ENCODE measurements at regions not wholly inside any gene's neighbourhood (a gene's known extent, or its start where the extent isn't known, plus 50 kb on each side); places are given as distances from the start of the nearest gene placed in this dataset.

DNA sequence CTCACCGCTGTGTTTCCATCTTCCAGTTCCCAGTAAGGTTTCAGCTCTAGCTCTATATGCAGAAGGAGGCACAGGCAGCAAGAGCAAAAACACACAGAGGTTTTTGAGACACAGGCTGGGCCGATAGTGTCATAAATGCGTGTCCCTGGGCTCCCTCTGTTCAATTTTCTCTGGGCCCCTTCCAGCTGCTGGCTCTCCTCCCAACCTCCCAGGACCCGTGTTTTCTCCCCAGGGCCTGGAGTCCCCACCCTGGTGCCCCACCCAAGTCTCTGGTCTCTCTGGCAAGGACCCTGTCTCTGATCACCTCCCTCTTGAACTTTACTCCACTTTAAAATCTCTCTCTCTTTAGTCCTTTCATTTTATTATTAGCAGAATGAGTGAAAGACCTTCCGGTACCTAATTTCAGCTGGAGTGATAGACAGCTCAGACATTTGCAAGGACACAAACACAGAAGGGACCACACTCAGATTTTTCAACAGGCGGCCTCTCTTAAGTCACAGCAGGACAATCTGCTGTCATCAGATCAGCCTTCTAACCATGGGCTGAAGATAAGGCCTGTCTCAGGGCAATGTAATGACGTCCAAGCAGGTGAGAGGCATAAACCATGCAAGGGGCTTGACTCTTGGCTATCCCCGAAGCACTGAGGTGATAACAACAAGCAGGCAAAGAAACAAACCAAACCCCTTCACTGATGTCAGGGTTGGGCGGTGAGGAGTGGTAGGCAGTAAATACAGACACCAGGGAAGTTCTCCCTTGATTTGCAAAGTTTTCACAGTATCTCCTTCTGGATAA lies 190.0 kb upstream of the IRS2 start:
- no peak for DNase-seq

GRCh38 chr13:109974354-109974753 lies 188.0 kb upstream of the IRS2 start:
- DNase-seq, result no peak

DNA sequence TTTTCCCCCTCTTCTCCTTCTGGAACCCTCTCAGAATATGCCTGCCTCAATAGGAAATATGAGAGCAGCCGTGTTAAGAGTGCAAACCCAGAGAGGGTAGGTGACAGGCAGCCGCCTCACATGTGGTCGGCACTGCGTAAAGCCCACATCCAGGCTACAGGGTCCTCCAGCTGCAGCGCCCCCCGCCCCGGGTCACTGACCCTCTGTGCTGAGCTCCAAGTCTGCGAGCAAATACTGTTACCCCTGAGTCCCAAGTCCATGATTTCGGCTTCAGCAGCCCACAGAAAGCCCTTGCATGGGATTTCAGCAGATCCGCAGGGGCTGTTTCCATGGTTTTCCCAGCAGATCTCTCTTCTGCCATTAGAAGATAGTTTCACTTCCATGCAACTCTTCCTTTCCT lies 186.9 kb upstream of the IRS2 start:
- no peak for DNase-seq

DNA sequence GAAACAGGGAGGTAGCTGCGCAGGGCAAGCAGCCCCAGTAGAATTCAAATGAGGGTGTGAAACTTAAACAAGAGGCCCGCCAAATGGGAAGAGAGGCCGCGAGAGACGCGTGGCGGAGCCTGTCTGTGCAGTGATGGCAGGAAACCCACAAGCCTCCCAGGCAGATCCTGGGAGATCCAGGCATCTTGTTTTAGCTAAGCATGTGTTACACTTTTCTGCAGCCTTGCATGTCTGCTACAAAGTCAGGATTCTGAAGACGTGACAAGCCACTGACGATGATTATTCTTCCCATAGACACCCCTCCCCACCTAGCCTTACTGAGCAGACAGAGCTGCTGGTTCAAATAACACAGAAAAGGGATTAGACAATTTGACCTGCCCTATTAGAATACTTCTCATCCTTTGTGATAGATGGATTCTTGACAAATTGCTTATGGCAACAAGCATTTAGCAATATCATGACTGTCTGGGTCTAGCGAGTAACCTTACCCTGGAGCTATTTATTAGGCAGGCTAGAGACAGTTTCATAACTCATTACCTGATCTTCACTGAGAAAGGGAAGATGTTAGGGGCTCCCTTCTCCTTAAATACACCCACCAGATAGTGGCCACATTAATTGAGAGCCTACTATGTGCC lies 185.2 kb upstream of the IRS2 start:
- DNase-seq, result no peak

- DNase-seq, result no peak
These were observed 184.6 kb upstream of the IRS2 start for GRCh38 chr13:109971006-109971405.

DNA sequence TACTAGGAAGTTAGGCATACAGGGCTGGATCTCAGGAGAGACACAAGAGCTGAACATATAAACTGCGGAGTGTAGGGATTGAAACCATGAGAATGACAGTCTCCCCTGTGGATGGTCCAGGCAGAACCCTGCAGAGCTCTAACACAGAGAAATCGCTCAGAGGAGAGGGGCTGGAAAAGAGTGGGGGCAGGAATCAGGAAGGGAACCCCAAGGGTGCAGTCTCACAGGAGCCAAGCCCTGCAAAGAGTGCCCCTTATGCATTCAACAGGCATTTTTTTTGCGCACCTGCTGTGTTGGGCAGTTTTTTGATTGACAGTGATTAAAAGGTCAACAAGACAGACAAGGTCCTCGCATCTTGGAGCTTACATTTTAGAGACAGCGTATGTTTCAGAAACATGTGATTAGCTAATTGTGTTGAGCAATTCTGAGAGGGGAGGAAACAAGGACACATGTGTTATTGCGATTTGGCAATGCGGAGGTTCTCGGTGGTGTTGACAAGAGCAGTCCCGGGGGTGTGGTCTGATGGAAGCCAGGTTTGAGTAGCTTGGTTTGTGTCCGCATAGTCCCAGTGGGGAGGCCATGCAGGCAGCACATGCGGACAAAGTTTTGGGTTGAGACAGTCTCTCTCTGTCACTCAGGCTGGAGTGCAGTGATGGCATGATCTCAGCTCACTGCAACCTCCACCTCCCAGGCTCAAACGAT lies 182.6 kb upstream of the IRS2 start:
- DNase-seq, result no peak

GRCh38 chr13:109963960-109964563 lies 177.7 kb upstream of the IRS2 start:
- no peak for DNase-seq

GRCh38 chr13:109963384-109963783 lies 177.0 kb upstream of the IRS2 start:
- no peak for DNase-seq

- DNase-seq, result no peak
These were observed 173.5 kb upstream of the IRS2 start for GRCh38 chr13:109959903-109960302.

GRCh38 chr13:109957875-109958274 lies 171.5 kb upstream of the IRS2 start:
- DNase-seq, result no peak

DNA sequence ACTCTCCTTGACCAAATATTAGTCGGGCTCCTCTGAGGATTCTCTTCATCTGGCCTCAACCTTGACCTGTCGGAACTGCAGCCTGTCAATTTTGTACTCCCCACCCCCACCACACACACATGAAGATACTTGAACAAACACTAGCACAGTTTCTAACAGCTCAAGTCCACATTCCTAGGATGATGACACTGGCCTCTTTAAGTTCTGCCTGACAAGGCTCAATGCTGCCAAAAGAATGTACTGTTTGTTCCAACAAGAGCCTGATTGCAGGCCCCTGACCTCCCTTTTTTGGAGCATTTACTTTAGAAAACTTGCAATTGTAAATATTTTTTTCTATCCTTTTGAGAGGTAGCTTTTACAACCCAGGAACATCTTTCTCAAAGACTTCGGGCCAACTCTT lies 169.2 kb upstream of the IRS2 start:
- no peak for DNase-seq

DNA sequence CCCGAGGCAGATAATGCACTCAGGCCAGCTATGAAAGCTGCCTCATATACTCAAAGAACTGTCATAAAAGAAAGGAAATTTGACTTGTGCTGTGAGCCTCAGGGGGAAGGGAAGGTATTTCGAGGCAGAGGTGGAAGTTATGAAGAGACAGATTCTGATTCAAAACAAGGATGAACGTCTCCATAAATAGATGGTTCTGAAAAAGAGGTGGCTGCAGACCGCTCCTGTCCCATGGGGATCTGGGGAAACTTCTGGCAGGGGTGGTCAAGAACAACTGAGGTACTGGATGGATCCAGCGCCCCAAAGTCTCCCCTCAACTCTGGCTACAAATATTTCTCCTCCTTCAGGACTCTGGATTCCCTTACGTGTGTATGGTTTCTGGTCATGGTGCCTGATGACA lies 168.1 kb upstream of the IRS2 start:
- no peak for DNase-seq

DNA sequence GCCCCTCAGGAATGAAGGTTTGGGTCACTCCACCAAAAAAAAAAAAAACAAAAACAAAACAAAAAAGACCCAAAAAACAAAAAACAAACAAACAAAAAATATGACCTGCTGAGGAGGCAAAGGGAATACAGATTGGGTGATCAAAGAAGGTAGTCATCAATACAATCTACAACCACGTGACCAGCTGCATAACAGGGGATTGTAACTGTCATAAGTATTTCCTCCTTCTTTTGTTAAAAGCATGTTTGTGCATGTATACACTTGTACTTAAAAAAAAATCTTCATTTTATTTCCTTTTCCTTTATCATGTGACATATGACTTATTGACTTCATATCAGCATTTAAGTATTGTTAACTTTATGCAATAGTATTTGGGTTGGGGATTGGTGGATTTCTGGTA lies 165.1 kb upstream of the IRS2 start:
- DNase-seq, result no peak

DNA sequence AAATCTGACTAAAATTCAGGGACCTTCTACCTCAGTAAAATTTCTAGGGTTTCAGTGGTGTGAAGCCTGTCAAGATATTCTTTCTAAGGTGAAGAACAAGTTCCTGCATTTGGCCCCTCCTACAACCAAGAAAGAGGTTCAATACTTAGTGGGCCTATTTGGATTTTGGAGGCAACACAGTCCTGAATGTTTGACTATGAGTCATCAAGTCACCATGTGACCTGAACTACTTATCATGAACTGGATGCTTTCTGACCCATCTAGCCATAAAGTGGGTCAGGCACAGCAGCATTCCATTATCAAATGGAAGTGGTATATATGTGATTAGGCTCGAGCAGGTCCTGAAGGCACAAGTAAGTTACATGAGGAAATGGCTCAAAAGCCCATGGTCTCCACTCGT lies 163.0 kb upstream of the IRS2 start:
- no peak for DNase-seq

DNA sequence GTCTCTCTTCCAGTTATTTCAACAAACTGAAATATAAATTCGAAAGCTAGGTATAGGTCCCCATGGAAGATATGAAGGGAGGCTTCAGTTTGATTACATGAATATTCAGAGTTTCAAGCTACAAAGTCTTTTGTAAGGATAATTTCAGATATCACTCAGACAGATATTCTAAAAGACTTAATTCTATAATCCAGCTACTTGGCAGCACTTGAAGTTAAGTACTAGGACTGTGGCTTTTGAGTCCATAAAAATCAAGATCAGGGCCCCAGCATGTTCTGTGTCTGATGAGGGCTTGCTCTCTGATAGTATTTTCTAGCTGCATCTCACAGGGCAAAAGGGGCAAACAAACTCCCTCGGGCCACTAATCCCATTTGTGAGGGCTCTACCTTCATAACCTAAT lies 160.6 kb upstream of the IRS2 start:
- DNase-seq, result no peak

- DNase-seq, result no peak
These were observed 159.0 kb upstream of the IRS2 start for GRCh38 chr13:109945206-109945960.

GRCh38 chr13:109941951-109942350 lies 155.6 kb upstream of the IRS2 start:
- DNase-seq, result no peak

DNA sequence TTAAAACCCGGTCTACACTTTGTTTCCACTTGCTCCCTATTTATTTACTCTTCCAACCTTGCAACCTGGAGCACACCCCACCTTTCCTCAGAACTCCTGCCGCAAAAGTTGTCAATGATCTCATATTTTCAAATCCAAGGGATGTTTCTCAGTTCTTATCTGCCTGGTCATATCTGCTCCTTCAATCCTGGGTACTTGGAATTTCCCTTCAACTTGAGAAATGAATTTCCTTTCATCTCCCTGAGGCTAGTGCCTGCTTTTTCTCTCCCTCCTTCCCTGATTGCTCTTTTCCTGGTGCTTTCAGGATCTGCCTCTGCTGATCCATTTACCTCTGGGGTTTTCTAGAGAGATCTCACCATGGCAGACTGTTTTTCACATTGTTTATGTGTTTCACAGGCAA lies 154.8 kb upstream of the IRS2 start:
- DNase-seq, result no peak

- DNase-seq, result no peak
These were observed 154.3 kb upstream of the IRS2 start for GRCh38 chr13:109940637-109941036.

GRCh38 chr13:109939838-109940237 lies 153.5 kb upstream of the IRS2 start:
- no peak for DNase-seq

DNA sequence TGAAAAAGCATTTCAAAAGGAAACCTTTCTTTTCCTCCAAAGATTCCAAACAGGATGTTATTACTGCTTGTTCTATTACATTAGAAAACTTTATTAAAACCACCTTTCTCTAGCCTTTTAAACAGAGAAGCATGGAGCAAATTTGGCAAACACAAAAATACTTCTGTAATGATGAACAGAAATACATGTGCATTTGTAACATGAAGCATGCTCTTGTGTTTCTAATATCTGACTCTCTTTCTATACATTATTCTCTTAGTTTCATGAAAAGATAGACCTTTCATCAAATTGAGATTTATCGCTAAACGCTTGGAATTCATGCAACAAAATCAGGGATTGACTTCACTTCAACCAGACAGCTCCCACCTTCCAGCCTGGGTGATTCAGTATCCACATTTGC lies 152.8 kb upstream of the IRS2 start:
- DNase-seq, result no peak

- no peak for DNase-seq
These were observed 152.0 kb upstream of the IRS2 start for GRCh38 chr13:109938255-109938936.
